ENCODE measurements at regions not wholly inside any gene's neighbourhood (a gene's known extent, or its start where the extent isn't known, plus 50 kb on each side); places are given as distances from the start of the nearest gene placed in this dataset.

DNA sequence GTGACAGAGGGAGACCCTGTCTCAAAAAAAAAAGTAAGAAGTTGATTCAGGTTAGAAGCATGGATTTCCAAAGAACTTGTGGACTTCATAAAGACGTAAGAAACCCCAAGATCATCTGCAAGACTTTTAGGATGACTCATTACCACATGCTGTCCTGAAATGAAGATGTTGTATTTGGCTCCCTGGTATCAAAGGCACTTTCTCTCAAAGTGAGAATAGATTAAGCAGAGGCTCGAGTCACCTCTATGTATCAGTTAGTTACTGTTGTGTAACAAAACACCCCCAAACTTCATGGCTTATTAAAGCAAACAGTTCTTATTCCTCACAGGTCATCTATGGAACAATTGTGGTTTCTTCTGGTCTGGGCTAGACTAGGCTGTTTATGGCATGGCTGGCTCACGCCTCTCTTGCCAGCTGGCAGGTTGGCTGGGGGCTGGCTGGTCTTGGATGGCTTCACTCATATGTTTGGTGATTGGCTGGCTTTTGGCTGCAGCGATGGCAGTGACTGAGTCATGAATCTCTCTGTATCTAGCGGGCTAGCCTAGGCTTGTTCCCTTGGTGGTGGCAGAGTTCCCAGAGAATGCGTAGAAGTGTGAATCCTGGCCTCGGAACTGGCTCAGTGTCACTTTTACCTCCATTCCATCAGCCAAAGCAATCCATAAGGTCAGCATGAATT lies 60.4 kb upstream of the MSI2 start:
- H3K9me3 ChIP-seq, result no peaks in the 10 kb centered on the region
- no peak overlapping the region for H3K27ac ChIP-seq
- intact Hi-C loops (cut with DNase I; ENCODE audit: low total_unique reads), result no loop called here
- no peaks in the 10 kb centered on the region for H3K36me3 ChIP-seq (ENCODE audit: low read depth, missing control alignments)
- WGBS, 2 donors, result 92 to 94% methylated on average over 7 of the region's 7 CpGs
- H3K4me1 ChIP-seq, result no peaks in the 10 kb centered on the region
- no peak for TF ChIP-seq POLR2A (IDR thresholded peaks at IDR 0.05)
- TF ChIP-seq, protein P1, sequence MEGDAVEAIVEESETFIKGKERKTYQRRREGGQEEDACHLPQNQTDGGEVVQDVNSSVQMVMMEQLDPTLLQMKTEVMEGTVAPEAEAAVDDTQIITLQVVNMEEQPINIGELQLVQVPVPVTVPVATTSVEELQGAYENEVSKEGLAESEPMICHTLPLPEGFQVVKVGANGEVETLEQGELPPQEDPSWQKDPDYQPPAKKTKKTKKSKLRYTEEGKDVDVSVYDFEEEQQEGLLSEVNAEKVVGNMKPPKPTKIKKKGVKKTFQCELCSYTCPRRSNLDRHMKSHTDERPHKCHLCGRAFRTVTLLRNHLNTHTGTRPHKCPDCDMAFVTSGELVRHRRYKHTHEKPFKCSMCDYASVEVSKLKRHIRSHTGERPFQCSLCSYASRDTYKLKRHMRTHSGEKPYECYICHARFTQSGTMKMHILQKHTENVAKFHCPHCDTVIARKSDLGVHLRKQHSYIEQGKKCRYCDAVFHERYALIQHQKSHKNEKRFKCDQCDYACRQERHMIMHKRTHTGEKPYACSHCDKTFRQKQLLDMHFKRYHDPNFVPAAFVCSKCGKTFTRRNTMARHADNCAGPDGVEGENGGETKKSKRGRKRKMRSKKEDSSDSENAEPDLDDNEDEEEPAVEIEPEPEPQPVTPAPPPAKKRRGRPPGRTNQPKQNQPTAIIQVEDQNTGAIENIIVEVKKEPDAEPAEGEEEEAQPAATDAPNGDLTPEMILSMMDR (IDR thresholded peaks at IDR 0.05), result no peak
- H3K4me3 ChIP-seq, result no peak overlapping the region
- no peaks in the 10 kb centered on the region for H3K27me3 ChIP-seq
- no peak for DNase-seq

DNA sequence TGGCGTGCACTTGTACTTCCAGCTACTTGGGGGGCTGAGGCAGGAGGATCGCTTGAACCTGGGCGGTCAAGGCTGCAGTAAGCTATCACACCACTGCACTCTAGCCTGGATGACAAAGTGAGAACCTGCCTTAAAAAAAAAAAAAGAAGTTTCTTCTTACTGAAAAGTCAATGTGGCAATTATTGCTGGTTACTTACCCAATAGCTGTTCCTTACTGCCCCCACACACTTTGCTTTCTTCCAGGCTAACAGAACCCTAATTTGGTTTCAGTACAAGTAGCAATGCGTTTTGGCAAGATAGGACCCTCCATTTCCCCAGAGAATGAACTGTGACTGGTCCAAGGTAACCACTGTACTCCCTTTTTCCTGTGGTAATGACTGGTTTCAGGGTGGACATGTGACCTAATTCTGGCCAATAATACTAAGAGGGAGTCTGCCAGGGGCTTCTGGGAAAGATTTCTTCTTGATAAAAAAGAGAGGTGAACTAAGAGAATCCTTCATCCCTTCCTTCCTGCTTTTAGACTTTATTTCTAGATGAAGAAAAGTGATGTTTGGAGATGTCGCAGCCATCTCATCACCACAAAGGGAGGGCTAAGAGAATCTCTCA lies 58.8 kb upstream of the MSI2 start:
- DNase-seq, result no peak
- Histone ChIP-seq H3K9me3 (no peaks in the 10 kb centered on the region), H3K36me3 (ENCODE audit: low read depth, missing control alignments) (no peaks in the 10 kb centered on the region), H3K27me3 (no peaks in the 10 kb centered on the region), H3K4me3 (no peak overlapping the region), H3K4me1 (no peaks in the 10 kb centered on the region), H3K27ac (no peak overlapping the region)
- intact Hi-C loops (cut with DNase I; ENCODE audit: low total_unique reads), result no loop called here
- TF ChIP-seq, protein P1 (IDR thresholded peaks at IDR 0.05), result no peak
- TF ChIP-seq POLR2A (IDR thresholded peaks at IDR 0.05), result no peak
- 94 to 96% methylated on average over 5 of the region's 5 CpGs for WGBS, 2 donors

DNA sequence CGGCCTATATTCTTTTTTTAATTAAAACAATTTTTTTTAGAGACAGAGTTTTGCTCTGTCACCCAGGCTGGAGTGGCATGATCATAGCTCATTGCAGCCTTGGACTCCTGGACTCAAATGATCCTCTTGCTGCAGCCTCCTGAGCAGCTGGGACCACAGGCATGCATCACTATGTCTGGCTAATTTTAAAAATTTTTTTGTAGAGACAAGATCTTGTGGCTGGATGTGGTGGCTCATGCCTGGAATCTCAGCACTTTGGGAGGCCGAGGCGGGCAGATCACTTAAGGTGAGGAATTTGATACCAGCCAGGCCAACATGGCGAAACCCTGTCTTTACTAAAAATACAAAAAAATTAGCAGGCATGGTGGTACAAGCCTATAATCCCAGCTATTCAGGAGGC lies 54.8 kb upstream of the MSI2 start:
- no peak for DNase-seq
- WGBS, 2 donors, result 86 to 98% methylated on average over 4 of the region's 4 CpGs
- H3K36me3 ChIP-seq (ENCODE audit: low read depth, missing control alignments), result no peaks in the 10 kb centered on the region
- no peak overlapping the region for H3K27ac ChIP-seq
- intact Hi-C loops (cut with DNase I; ENCODE audit: low total_unique reads), result no loop called here
- no peaks in the 10 kb centered on the region for H3K9me3 ChIP-seq
- no peak for TF ChIP-seq POLR2A (IDR thresholded peaks at IDR 0.05)
- TF ChIP-seq, protein P1 (IDR thresholded peaks at IDR 0.05), result no peak
- no peaks in the 10 kb centered on the region for H3K27me3 ChIP-seq
- no peak overlapping the region for H3K4me3 ChIP-seq
- H3K4me1 ChIP-seq, result no peaks in the 10 kb centered on the region

DNA sequence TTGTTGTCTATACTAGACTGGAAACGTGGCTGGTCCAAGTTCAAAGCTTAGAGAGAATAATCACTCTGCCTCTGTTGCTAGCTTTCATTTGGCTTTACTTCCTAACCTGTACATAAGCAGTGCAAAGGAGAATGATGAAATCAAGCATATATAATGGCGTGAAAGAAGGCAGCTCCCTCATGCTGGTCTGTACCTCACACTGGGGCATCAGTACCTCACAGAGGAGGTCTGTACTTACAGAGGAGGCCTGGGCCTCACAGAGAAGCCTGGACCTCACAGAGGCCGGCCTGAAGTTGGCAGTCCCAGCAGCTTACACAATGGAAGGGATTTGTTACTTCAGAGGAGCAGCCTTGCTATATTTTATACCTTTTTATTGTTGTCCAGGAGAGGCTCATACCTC lies 53.3 kb upstream of the MSI2 start:
- Histone ChIP-seq H3K4me1 (no peaks in the 10 kb centered on the region), H3K4me3 (no peak overlapping the region), H3K27ac (no peak overlapping the region), H3K9me3 (no peaks in the 10 kb centered on the region), H3K27me3 (no peaks in the 10 kb centered on the region), H3K36me3 (ENCODE audit: low read depth, missing control alignments) (no peaks in the 10 kb centered on the region)
- intact Hi-C loops (cut with DNase I; ENCODE audit: low total_unique reads), result no loop called here
- DNase-seq, result no peak
- TF ChIP-seq POLR2A (IDR thresholded peaks at IDR 0.05), result no peak
- TF ChIP-seq, protein P1 (IDR thresholded peaks at IDR 0.05), result no peak
- 83 to 87% methylated on average over 3 of the region's 3 CpGs for WGBS, 2 donors

All from testis (tissue), 2 donors.